ENCODE measurements at regions not wholly inside any gene's neighbourhood (a gene's known extent, or its start where the extent isn't known, plus 50 kb on each side); places are given as distances from the start of the nearest gene placed in this dataset.
"Not testable (repeated sequence)": the region's sequence is repeated elsewhere in the genome, so short reads cannot be mapped to it uniquely, and the experiment has no call there.

GRCh38 chr5:25446061-25446420 lies 801.3 kb upstream of the CDH10 start:
- not testable (repeated sequence) for TF ChIP-seq CTCF (IDR thresholded peaks at IDR 0.05; ENCODE audit: low read depth, low read length, poor library complexity, severe bottlenecking); EZH2phosphoT487 (IDR thresholded peaks at IDR 0.05; ENCODE audit: borderline replicate concordance, low read length)

Data from DOHH2 (cell line).